ENCODE measurements at regions not wholly inside any gene's neighbourhood (a gene's known extent, or its start where the extent isn't known, plus 50 kb on each side); places are given as distances from the start of the nearest gene placed in this dataset.

GRCh38 chr20:40579701-40580100 lies 109.3 kb downstream of the MAFB start:
- DNase-seq (ENCODE audit: low read depth, low spot score), result no peak
- ChIA-PET CTCF (no interaction called here), POLR2A (no interaction called here)

GRCh38 chr20:40578961-40579360 lies 110.1 kb downstream of the MAFB start:
- H3K4me3 ChIP-seq (ENCODE audit: low read depth, low read length), result no peak overlapping the region
- DNase-seq (ENCODE audit: low read depth, low spot score), result no peak
- ChIA-PET CTCF (no interaction called here), POLR2A (no interaction called here)
- TF ChIP-seq CTCF (IDR thresholded peaks at IDR 0.05; ENCODE audit: insufficient read depth, low read length, missing control alignments), result no peak

More at GRCh38 chr20:40579701-40580100, 109.3 kb downstream of the MAFB start:
- TF ChIP-seq CTCF (IDR thresholded peaks at IDR 0.05; ENCODE audit: insufficient read depth, low read length, missing control alignments), result no peak
- no peak overlapping the region for H3K4me3 ChIP-seq (ENCODE audit: low read depth, low read length)

GRCh38 chr20:40575851-40576250 lies 113.2 kb downstream of the MAFB start:
- ChIA-PET CTCF (no interaction called here), POLR2A (no interaction called here)
- TF ChIP-seq CTCF (IDR thresholded peaks at IDR 0.05; ENCODE audit: insufficient read depth, low read length, missing control alignments), result no peak
- no peak for DNase-seq (ENCODE audit: low read depth, low spot score)
- no peak overlapping the region for H3K4me3 ChIP-seq (ENCODE audit: low read depth, low read length)

- no peak for DNase-seq (ENCODE audit: low read depth, low spot score)
- TF ChIP-seq CTCF (IDR thresholded peaks at IDR 0.05; ENCODE audit: insufficient read depth, low read length, missing control alignments), result no peak
- CTCF ChIA-PET, result no interaction called here
- H3K4me3 ChIP-seq (ENCODE audit: low read depth, low read length), result no peak overlapping the region
- POLR2A ChIA-PET, result no interaction called here
Observed at GRCh38 chr20:40572251-40572650, 116.8 kb downstream of the MAFB start.

GRCh38 chr20:40571639-40572038 lies 117.4 kb downstream of the MAFB start:
- TF ChIP-seq CTCF (IDR thresholded peaks at IDR 0.05; ENCODE audit: insufficient read depth, low read length, missing control alignments), result no peak
- no peak overlapping the region for H3K4me3 ChIP-seq (ENCODE audit: low read depth, low read length)
- no peak for DNase-seq (ENCODE audit: low read depth, low spot score)
- CTCF ChIA-PET, result no interaction called here
- POLR2A ChIA-PET, result no interaction called here

GRCh38 chr20:40568200-40568599 lies 120.8 kb downstream of the MAFB start:
- ChIA-PET POLR2A (no interaction called here), CTCF (no interaction called here)
- no peak for TF ChIP-seq CTCF (IDR thresholded peaks at IDR 0.05; ENCODE audit: insufficient read depth, low read length, missing control alignments)
- no peak overlapping the region for H3K4me3 ChIP-seq (ENCODE audit: low read depth, low read length)
- DNase-seq (ENCODE audit: low read depth, low spot score), result peak; percentile 1

All from AG04449 (cell line).